ENCODE measurements at regions not wholly inside any gene's neighbourhood (a gene's known extent, or its start where the extent isn't known, plus 50 kb on each side); places are given as distances from the start of the nearest gene placed in this dataset.

DNA sequence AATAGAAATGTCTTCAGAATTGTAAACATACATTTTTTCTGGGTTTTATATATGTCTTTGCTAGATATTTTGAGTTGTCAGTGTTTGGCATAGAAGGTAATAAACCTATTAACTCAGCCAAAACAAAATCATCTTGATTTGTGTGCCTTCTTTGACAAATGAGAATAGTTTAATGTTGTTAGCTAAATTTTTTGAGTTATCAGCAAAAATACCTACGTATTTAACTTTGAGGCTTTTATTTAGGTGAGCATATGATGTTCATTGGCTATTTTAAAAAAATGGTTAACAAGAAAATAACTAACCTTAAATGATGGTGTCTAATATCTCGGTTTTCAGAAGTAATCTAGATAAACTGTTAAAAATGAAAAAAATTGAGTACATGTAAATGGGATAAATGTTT, 83.2 kb upstream of the SLC5A9 start (continued):
- TF ChIP-seq, protein P1, sequence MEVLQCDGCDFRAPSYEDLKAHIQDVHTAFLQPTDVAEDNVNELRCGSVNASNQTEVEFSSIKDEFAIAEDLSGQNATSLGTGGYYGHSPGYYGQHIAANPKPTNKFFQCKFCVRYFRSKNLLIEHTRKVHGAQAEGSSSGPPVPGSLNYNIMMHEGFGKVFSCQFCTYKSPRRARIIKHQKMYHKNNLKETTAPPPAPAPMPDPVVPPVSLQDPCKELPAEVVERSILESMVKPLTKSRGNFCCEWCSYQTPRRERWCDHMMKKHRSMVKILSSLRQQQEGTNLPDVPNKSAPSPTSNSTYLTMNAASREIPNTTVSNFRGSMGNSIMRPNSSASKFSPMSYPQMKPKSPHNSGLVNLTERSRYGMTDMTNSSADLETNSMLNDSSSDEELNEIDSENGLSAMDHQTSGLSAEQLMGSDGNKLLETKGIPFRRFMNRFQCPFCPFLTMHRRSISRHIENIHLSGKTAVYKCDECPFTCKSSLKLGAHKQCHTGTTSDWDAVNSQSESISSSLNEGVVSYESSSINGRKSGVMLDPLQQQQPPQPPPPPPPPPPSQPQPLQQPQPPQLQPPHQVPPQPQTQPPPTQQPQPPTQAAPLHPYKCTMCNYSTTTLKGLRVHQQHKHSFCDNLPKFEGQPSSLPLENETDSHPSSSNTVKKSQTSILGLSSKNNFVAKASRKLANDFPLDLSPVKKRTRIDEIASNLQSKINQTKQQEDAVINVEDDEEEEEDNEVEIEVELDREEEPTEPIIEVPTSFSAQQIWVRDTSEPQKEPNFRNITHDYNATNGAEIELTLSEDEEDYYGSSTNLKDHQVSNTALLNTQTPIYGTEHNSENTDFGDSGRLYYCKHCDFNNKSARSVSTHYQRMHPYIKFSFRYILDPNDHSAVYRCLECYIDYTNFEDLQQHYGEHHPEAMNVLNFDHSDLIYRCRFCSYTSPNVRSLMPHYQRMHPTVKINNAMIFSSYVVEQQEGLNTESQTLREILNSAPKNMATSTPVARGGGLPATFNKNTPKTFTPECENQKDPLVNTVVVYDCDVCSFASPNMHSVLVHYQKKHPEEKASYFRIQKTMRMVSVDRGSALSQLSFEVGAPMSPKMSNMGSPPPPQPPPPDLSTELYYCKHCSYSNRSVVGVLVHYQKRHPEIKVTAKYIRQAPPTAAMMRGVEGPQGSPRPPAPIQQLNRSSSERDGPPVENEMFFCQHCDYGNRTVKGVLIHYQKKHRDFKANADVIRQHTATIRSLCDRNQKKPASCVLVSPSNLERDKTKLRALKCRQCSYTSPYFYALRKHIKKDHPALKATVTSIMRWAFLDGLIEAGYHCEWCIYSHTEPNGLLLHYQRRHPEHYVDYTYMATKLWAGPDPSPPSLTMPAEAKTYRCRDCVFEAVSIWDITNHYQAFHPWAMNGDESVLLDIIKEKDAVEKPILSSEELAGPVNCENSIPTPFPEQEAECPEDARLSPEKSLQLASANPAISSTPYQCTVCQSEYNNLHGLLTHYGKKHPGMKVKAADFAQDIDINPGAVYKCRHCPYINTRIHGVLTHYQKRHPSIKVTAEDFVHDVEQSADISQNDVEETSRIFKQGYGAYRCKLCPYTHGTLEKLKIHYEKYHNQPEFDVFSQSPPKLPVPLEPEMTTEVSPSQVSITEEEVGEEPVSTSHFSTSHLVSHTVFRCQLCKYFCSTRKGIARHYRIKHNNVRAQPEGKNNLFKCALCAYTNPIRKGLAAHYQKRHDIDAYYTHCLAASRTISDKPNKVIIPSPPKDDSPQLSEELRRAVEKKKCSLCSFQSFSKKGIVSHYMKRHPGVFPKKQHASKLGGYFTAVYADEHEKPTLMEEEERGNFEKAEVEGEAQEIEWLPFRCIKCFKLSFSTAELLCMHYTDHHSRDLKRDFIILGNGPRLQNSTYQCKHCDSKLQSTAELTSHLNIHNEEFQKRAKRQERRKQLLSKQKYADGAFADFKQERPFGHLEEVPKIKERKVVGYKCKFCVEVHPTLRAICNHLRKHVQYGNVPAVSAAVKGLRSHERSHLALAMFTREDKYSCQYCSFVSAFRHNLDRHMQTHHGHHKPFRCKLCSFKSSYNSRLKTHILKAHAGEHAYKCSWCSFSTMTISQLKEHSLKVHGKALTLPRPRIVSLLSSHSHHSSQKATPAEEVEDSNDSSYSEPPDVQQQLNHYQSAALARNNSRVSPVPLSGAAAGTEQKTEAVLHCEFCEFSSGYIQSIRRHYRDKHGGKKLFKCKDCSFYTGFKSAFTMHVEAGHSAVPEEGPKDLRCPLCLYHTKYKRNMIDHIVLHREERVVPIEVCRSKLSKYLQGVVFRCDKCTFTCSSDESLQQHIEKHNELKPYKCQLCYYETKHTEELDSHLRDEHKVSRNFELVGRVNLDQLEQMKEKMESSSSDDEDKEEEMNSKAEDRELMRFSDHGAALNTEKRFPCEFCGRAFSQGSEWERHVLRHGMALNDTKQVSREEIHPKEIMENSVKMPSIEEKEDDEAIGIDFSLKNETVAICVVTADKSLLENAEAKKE (CRISPR knock-in tag; IDR thresholded peaks at IDR 0.05): no peak
- TF ChIP-seq, protein P2, sequence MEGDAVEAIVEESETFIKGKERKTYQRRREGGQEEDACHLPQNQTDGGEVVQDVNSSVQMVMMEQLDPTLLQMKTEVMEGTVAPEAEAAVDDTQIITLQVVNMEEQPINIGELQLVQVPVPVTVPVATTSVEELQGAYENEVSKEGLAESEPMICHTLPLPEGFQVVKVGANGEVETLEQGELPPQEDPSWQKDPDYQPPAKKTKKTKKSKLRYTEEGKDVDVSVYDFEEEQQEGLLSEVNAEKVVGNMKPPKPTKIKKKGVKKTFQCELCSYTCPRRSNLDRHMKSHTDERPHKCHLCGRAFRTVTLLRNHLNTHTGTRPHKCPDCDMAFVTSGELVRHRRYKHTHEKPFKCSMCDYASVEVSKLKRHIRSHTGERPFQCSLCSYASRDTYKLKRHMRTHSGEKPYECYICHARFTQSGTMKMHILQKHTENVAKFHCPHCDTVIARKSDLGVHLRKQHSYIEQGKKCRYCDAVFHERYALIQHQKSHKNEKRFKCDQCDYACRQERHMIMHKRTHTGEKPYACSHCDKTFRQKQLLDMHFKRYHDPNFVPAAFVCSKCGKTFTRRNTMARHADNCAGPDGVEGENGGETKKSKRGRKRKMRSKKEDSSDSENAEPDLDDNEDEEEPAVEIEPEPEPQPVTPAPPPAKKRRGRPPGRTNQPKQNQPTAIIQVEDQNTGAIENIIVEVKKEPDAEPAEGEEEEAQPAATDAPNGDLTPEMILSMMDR (conservative IDR thresholded peaks at IDR 0.05; ENCODE audit: low read depth in 2 of 2): no peak
- no peak for TF ChIP-seq POLR2AphosphoS5 (IDR thresholded peaks at IDR 0.05; ENCODE audit: low read depth)
- TF ChIP-seq STAT1 (IDR thresholded peaks at IDR 0.05; ENCODE audit: unreplicated experiment): no peak
- TF ChIP-seq, protein P3, sequence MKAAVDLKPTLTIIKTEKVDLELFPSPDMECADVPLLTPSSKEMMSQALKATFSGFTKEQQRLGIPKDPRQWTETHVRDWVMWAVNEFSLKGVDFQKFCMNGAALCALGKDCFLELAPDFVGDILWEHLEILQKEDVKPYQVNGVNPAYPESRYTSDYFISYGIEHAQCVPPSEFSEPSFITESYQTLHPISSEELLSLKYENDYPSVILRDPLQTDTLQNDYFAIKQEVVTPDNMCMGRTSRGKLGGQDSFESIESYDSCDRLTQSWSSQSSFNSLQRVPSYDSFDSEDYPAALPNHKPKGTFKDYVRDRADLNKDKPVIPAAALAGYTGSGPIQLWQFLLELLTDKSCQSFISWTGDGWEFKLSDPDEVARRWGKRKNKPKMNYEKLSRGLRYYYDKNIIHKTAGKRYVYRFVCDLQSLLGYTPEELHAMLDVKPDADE (IDR thresholded peaks at IDR 0.05): no peak
- TF ChIP-seq EZH2 (IDR thresholded peaks at IDR 0.05; ENCODE audit: low read depth, unreplicated experiment): no peak
- TF ChIP-seq CREB1 (CRISPR knock-in tag; IDR thresholded peaks at IDR 0.05; ENCODE audit: low read depth): no peak
- TF ChIP-seq ZNF114 (CRISPR knock-in tag; IDR thresholded peaks at IDR 0.05): no peak
- TF ChIP-seq ZNF331 (CRISPR knock-in tag; IDR thresholded peaks at IDR 0.05; ENCODE audit: low read depth): no peak
- no peak for TF ChIP-seq JUNB (IDR thresholded peaks at IDR 0.05; ENCODE audit: unreplicated experiment)
- TF ChIP-seq EZH2phosphoT487 (IDR thresholded peaks at IDR 0.05; ENCODE audit: unreplicated experiment): no peak
